Fibroblast of lung (primary cell): ENCODE measurements at regions not wholly inside any gene's neighbourhood (a gene's known extent, or its start where the extent isn't known, plus 50 kb on each side); places are given as distances from the start of the nearest gene placed in this dataset.

Experiments used
- DNase-seq, 2 donors: peaks; one replicate each; pipeline versions ENCODE4 v3.0.0 to v3.0.0-alpha.2; 2010; ENCODE audit warnings: low read depth in 2 of 2
- H2AFZ ChIP-seq: 2 replicates; pipeline ENCODE4 v1.5.1; 2012; ENCODE audit warnings: low read length, control low read depth, inconsistent platforms
- H3K27ac ChIP-seq: 2 replicates; pipeline ENCODE4 v1.5.1; 2011; ENCODE audit warnings: low read length, control low read depth; ENCODE audit not compliant: insufficient read depth
- H3K27me3 ChIP-seq: 2 replicates; pipeline ENCODE4 v1.5.1; 2011; ENCODE audit warnings: mild to moderate bottlenecking, low read length; ENCODE audit not compliant: control insufficient read depth, insufficient read depth
- H3K36me3 ChIP-seq: 2 replicates; pipeline ENCODE4 v1.5.1; 2011; ENCODE audit warnings: low read length; ENCODE audit not compliant: control insufficient read depth, insufficient read depth
- H3K4me1 ChIP-seq: 2 replicates; pipeline ENCODE4 v1.5.1; 2011; ENCODE audit warnings: low read length; ENCODE audit not compliant: control insufficient read depth, insufficient read depth; ENCODE audit errors: extremely low read depth
- H3K4me2 ChIP-seq: 2 replicates; pipeline ENCODE4 v1.5.1; 2011; ENCODE audit warnings: low read length, control low read depth; ENCODE audit not compliant: insufficient read depth; ENCODE audit errors: extremely low read depth
- H3K4me3 ChIP-seq, 4 experiments: fragments of 200-600 bp in 1 of 4; sonication (generic) in 1 of 4; replicated peaks in 1 of 4; 2 replicates each; pipeline ENCODE4 v1.5.1; 2011 to 2016; ENCODE audit warnings: low read length in 4 of 4, low read depth in 3 of 4, mild to moderate bottlenecking in 3 of 4, control low read depth in 2 of 4, inconsistent platforms in 1 of 4, mixed read lengths in 1 of 4; ENCODE audit not compliant: insufficient read depth in 1 of 4; ENCODE audit errors: control extremely low read depth in 1 of 4
- H3K79me2 ChIP-seq: 2 replicates; pipeline ENCODE4 v1.5.1; 2012; ENCODE audit warnings: mild to moderate bottlenecking, low read length, inconsistent platforms; ENCODE audit not compliant: control insufficient read depth, insufficient read depth
- H3K9ac ChIP-seq: 2 replicates; pipeline ENCODE4 v1.5.1; 2011; ENCODE audit warnings: mild to moderate bottlenecking, low read length, control low read depth; ENCODE audit not compliant: insufficient read depth
- H3K9me3 ChIP-seq: 2 replicates; pipeline ENCODE4 v1.5.1; 2012; ENCODE audit warnings: low read depth, low read length; ENCODE audit not compliant: control insufficient read depth, insufficient read depth
- H4K20me1 ChIP-seq: 2 replicates; pipeline ENCODE4 v1.5.1; 2011; ENCODE audit warnings: low read length; ENCODE audit not compliant: control insufficient read depth, insufficient read depth; ENCODE audit errors: extremely low read depth
- EZH2 ChIP-seq: IDR thresholded peaks from 2 replicates; pipeline ENCODE4 v1.5.1; 2012; ENCODE audit warnings: low read length, control low read depth, mild to moderate bottlenecking; ENCODE audit errors: missing control alignments
- TF ChIP-seq, protein P1 (sequence below), 2 donors: IDR thresholded peaks in 1 of 2; conservative IDR thresholded peaks in 1 of 2; 1 replicate in 1 of 2; 2 replicates in 1 of 2; pipeline ENCODE4 v1.5.1; 2011 to 2012; ENCODE audit warnings: low read length in 2 of 2, control low read depth in 1 of 2, inconsistent platforms in 1 of 2, low read depth in 1 of 2, mild to moderate bottlenecking in 1 of 2

DNA sequence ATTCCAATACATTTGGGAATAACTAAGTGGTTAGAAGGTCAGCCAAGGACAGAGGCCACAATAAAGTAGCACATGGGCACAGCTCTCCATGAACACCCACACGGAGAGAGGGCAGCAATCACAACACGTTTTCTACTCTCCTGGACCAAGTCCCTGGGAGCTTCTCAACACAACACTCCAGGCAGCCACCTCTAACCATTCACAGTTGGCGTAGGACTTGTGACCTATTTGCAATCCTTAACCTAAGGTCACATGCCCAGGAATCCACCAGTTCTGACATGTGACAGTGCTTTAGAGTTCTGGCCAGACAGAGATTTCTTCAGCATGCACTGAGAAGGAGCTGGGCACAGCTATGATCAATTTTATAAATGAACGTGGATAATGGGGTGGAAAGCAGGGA is 280.8 kb downstream of the SHQ1 start:
- Histone ChIP-seq H3K27ac (no peak overlapping the region), H2AFZ (no peak overlapping the region), H3K4me1 (no peaks in the 10 kb centered on the region), H4K20me1 (no peaks in the 10 kb centered on the region), H3K27me3 (peaks cover 3% of the 10 kb centered on the region), H3K36me3 (no peaks in the 10 kb centered on the region), H3K79me2 (no peaks in the 10 kb centered on the region), H3K4me2 (no peak overlapping the region), H3K4me3 (no peak overlapping the region), H3K9ac (no peak overlapping the region), H3K9me3 (no peaks in the 10 kb centered on the region)
- TF ChIP-seq EZH2: no peak
- TF ChIP-seq, protein P1, sequence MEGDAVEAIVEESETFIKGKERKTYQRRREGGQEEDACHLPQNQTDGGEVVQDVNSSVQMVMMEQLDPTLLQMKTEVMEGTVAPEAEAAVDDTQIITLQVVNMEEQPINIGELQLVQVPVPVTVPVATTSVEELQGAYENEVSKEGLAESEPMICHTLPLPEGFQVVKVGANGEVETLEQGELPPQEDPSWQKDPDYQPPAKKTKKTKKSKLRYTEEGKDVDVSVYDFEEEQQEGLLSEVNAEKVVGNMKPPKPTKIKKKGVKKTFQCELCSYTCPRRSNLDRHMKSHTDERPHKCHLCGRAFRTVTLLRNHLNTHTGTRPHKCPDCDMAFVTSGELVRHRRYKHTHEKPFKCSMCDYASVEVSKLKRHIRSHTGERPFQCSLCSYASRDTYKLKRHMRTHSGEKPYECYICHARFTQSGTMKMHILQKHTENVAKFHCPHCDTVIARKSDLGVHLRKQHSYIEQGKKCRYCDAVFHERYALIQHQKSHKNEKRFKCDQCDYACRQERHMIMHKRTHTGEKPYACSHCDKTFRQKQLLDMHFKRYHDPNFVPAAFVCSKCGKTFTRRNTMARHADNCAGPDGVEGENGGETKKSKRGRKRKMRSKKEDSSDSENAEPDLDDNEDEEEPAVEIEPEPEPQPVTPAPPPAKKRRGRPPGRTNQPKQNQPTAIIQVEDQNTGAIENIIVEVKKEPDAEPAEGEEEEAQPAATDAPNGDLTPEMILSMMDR (conservative IDR thresholded peaks at IDR 0.05 in 1 of 2, IDR thresholded peaks at IDR 0.05 in 1 of 2; ENCODE audit: low read depth in 1 of 2, low read length in 2 of 2): no peak
- no peak for DNase-seq

DNA sequence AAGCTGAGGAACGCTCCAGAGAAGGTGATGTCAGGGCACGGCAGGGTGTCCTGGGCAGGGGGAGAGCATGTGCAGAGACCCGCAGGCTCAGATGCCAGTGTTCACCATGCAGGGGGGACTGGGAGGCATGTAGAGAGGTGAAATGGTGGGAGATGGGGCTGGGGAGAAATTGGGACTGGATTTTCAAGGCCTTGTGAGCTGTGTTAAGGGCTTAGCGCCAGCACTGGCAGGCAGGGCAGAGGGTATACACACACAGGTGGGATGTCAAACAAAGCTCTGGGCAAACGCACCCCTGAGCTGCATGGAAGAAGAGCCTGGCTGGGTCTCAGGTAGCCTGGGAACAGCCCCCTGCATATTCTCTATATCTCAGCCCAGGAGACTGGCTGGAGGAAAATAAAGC is 282.7 kb downstream of the SHQ1 start:
- H3K27me3 ChIP-seq: no peaks in the 10 kb centered on the region
- no peak overlapping the region for H3K27ac ChIP-seq
- TF ChIP-seq EZH2: no peak
- TF ChIP-seq, protein P1 (conservative IDR thresholded peaks at IDR 0.05 in 1 of 2, IDR thresholded peaks at IDR 0.05 in 1 of 2; ENCODE audit: low read depth in 1 of 2, low read length in 2 of 2): no peak
- H2AFZ ChIP-seq: no peak overlapping the region
- H3K79me2 ChIP-seq: no peaks in the 10 kb centered on the region
- no peaks in the 10 kb centered on the region for H4K20me1 ChIP-seq
- H3K9ac ChIP-seq: no peak overlapping the region
- no peaks in the 10 kb centered on the region for H3K36me3 ChIP-seq
- no peaks in the 10 kb centered on the region for H3K9me3 ChIP-seq
- no peaks in the 10 kb centered on the region for H3K4me1 ChIP-seq
- no peak overlapping the region for H3K4me2 ChIP-seq
- no peak overlapping the region for H3K4me3 ChIP-seq
- no peak for DNase-seq

DNA sequence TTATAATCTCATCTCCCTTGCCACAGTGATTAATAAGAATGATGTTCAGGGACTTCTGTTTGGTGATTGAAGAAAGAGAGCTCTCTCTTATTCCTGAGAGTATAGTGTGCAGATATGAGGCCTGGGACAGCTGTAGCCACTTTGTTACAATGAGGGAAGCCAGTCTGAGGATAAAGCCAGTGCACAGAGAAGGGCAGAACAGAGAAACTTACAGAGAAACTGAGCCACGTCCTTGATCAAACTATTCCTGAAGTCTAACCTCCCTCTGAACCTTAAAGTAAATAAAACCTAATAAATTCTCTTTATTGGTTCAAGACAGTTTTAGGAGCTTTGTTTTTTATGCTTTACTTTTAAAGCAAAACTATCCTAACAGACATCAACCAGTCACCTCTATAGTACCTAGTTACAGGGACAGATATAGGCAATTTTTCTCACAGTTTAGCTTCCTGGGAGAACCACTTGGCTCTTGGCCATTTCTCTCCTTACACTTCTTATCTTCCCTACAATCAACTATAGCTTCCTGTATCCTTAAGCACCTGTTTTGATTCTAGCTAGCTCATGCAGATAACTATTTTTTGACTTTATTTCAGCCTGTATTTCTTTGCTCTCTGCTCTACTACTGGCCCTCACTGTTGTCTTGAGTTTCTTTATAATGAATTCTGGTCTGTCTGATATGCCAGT is 284.4 kb downstream of the SHQ1 start:
- no peak for DNase-seq
- Histone ChIP-seq H3K9ac (no peak overlapping the region), H3K79me2 (no peaks in the 10 kb centered on the region), H3K27ac (no peak overlapping the region), H3K4me2 (no peak overlapping the region), H3K9me3 (no peaks in the 10 kb centered on the region), H4K20me1 (no peaks in the 10 kb centered on the region), H2AFZ (no peak overlapping the region), H3K36me3 (no peaks in the 10 kb centered on the region), H3K4me1 (no peaks in the 10 kb centered on the region), H3K27me3 (no peaks in the 10 kb centered on the region), H3K4me3 (no peak overlapping the region)
- TF ChIP-seq, protein P1 (conservative IDR thresholded peaks at IDR 0.05 in 1 of 2, IDR thresholded peaks at IDR 0.05 in 1 of 2; ENCODE audit: low read depth in 1 of 2, low read length in 2 of 2): no peak
- TF ChIP-seq EZH2: no peak
